Breast epithelium (tissue), 3 donors: ENCODE measurements at regions not wholly inside any gene's neighbourhood (a gene's known extent, or its start where the extent isn't known, plus 50 kb on each side); places are given as distances from the start of the nearest gene placed in this dataset.

Experiments used
- CTCF ChIP-seq, 3 donors: fragments of 450-650 bp; IDR thresholded peaks; one replicate each; pipeline ENCODE4 v1.5.1; 2016 to 2017; ENCODE audit warnings: antibody characterized with exemption in 3 of 3, mild to moderate bottlenecking in 3 of 3, moderate library complexity in 3 of 3
- POLR2A ChIP-seq: fragments of 450-650 bp; IDR thresholded peaks from one replicate; pipeline ENCODE4 v1.6.1; 2016; ENCODE audit warnings: antibody characterized with exemption, mild to moderate bottlenecking, moderate library complexity
- POLR2AphosphoS5 ChIP-seq, 3 donors: sonication (generic); formaldehyde crosslinking; IDR thresholded peaks; one replicate each; pipeline ENCODE4 v1.6.1; 2017; ENCODE audit warnings: antibody characterized with exemption in 3 of 3

DNA sequence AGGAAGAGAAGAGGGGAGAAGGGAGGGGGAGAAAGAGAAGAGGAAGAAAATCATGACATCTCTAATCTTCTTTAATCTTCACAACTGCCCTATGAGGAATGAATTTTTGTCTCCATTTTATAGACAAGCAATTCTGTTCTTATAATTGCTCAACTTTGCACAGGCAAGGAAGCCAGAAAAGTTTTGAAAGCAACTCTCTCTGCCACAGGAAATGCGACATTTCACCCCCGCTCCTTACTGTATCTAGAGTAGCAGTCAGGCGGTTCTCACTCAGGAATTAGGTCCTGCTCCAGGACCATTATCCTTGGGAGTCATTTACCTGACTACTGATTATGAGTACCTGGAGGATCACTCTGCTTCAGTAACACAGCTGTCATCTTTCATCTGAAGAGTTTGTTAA, 69.2 kb upstream of the FAM9A start:
- TF ChIP-seq CTCF (IDR thresholded peaks at IDR 0.05), result no peak
- TF ChIP-seq POLR2A, result no peak
- TF ChIP-seq POLR2AphosphoS5 (IDR thresholded peaks at IDR 0.05), result no peak
